Right lobe of liver (tissue), 4 donors: ENCODE measurements at regions not wholly inside any gene's neighbourhood (a gene's known extent, or its start where the extent isn't known, plus 50 kb on each side); places are given as distances from the start of the nearest gene placed in this dataset.

Experiments used
- CTCF ChIP-seq, 4 donors: fragments of 200-600 bp in 3 of 4; fragments of 450-650 bp in 1 of 4; IDR thresholded peaks; one replicate each; pipeline versions ENCODE4 v1.5.1 to v1.8.0; 2016 to 2022; ENCODE audit warnings: antibody characterized with exemption in 4 of 4, mild to moderate bottlenecking in 2 of 4
- POLR2A ChIP-seq: fragments of 450-650 bp; IDR thresholded peaks from one replicate; pipeline ENCODE4 v1.6.1; 2017; ENCODE audit warnings: antibody characterized with exemption, mild to moderate bottlenecking
- donor health status: DM: no; HTN: no; CAD: no.
- donor health status: DM: no; HTN: no; CAD: no.
- donor health status: DM: no; HTN: yes; CAD: no.

GRCh38 chr4:107138433-107138832 lies 102.3 kb upstream of the DKK2 start:
- no peak for TF ChIP-seq CTCF (IDR thresholded peaks at IDR 0.05)
- no peak for TF ChIP-seq POLR2A
